ENCODE measurements at regions not wholly inside any gene's neighbourhood (a gene's known extent, or its start where the extent isn't known, plus 50 kb on each side); places are given as distances from the start of the nearest gene placed in this dataset.

GRCh38 chr3:72231439-72232196 is 446.7 kb upstream of the PROK2 start:
- H3K4me3 ChIP-seq (ENCODE audit: low read depth, low read length): no peak overlapping the region
- DNase-seq (ENCODE audit: low read depth): no peak
- no peak for TF ChIP-seq CTCF (IDR thresholded peaks at IDR 0.05; ENCODE audit: insufficient read depth, low read depth, low read length, missing control alignments)

GRCh38 chr3:72230774-72231379 is 445.9 kb upstream of the PROK2 start:
- no peak for TF ChIP-seq CTCF (IDR thresholded peaks at IDR 0.05; ENCODE audit: insufficient read depth, low read depth, low read length, missing control alignments)
- DNase-seq (ENCODE audit: low read depth): no peak
- H3K4me3 ChIP-seq (ENCODE audit: low read depth, low read length): no peak overlapping the region

GRCh38 chr3:72229952-72230351 is 445.0 kb upstream of the PROK2 start:
- DNase-seq (ENCODE audit: low read depth): no peak
- TF ChIP-seq CTCF (IDR thresholded peaks at IDR 0.05; ENCODE audit: insufficient read depth, low read depth, low read length, missing control alignments): no peak
- no peak overlapping the region for H3K4me3 ChIP-seq (ENCODE audit: low read depth, low read length)

GRCh38 chr3:72227486-72228070 is 442.6 kb upstream of the PROK2 start:
- no peak for TF ChIP-seq CTCF (IDR thresholded peaks at IDR 0.05; ENCODE audit: insufficient read depth, low read depth, low read length, missing control alignments)
- no peak overlapping the region for H3K4me3 ChIP-seq (ENCODE audit: low read depth, low read length)
- no peak for DNase-seq (ENCODE audit: low read depth)

- no peak overlapping the region for H3K4me3 ChIP-seq (ENCODE audit: low read depth, low read length)
- TF ChIP-seq CTCF (IDR thresholded peaks at IDR 0.05; ENCODE audit: insufficient read depth, low read depth, low read length, missing control alignments): no peak
- DNase-seq (ENCODE audit: low read depth): no peak
Measured at GRCh38 chr3:72224804-72225509, 440.0 kb upstream of the PROK2 start.

GRCh38 chr3:72223628-72224027 is 438.7 kb upstream of the PROK2 start:
- no peak for TF ChIP-seq CTCF (IDR thresholded peaks at IDR 0.05; ENCODE audit: insufficient read depth, low read depth, low read length, missing control alignments)
- no peak overlapping the region for H3K4me3 ChIP-seq (ENCODE audit: low read depth, low read length)
- no peak for DNase-seq (ENCODE audit: low read depth)

Data from GM12865 (cell line).